GM23248 (cell line): ENCODE measurements at regions not wholly inside any gene's neighbourhood (a gene's known extent, or its start where the extent isn't known, plus 50 kb on each side); places are given as distances from the start of the nearest gene placed in this dataset.

Experiments
- EZH2 ChIP-seq: fragments of 200-600 bp; sonication (generic); IDR thresholded peaks from 2 replicates; pipeline ENCODE4 v1.6.1; 2018; ENCODE audit warnings: antibody characterized with exemption, mild to moderate bottlenecking; ENCODE audit not compliant: insufficient read depth, poor library complexity, severe bottlenecking
- EZH2phosphoT487 ChIP-seq: fragments of 200-600 bp; sonication (generic); IDR thresholded peaks from 2 replicates; pipeline ENCODE4 v1.6.1; 2018; ENCODE audit warnings: antibody characterized with exemption, moderate library complexity, mild to moderate bottlenecking, low read depth; ENCODE audit not compliant: insufficient read depth

DNA sequence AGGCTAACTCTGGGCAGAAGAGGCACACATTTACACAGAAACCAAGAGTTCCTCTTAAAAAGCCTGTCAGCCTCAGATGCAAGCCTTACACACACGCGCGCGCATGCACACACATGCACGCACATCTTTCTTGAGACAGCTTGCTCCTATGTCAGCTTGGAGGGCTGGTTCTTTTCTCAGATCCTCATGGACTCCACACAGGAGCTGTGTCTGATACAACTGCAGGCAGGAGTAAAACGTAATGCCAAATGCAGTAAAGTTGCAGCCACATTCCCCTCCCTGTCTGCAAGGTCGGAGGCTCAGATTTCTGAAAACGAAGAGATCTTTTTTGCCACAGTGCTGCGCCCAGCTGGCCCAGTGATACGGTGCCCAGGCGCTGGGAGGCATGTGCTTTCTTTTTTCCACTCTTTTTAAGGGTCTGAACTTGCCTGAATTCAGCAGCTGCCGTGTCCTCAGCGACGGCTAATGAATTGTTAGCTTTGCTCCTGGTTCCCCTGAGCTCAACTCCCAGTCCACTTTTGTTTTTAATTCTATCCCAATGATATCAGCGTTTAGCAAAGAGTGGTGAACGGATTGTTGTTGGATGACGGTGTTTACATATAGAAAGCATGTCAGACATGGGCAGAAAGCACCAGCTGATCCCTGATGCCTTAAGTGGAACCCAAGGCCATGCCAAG lies 72.9 kb upstream of the FOXN3 start:
- TF ChIP-seq EZH2: no peak
- no peak for TF ChIP-seq EZH2phosphoT487
